Frontal cortex (tissue), 3 donors: ENCODE measurements at regions not wholly inside any gene's neighbourhood (a gene's known extent, or its start where the extent isn't known, plus 50 kb on each side); places are given as distances from the start of the nearest gene placed in this dataset.

ENCODE experiments used
- DNase-seq, 2 donors: peaks; one replicate each; pipeline ENCODE4 v3.0.0; 2012; ENCODE audit warnings: low spot score in 2 of 2
- FAIRE-seq: peaks from 2 replicates; lab custom pipeline; 2012; peaks lifted over from hg19 to GRCh38; lab: Jason Lieb, UNC
- donor health status: control.
- donor health status: control.
- donor health status: control.

DNA sequence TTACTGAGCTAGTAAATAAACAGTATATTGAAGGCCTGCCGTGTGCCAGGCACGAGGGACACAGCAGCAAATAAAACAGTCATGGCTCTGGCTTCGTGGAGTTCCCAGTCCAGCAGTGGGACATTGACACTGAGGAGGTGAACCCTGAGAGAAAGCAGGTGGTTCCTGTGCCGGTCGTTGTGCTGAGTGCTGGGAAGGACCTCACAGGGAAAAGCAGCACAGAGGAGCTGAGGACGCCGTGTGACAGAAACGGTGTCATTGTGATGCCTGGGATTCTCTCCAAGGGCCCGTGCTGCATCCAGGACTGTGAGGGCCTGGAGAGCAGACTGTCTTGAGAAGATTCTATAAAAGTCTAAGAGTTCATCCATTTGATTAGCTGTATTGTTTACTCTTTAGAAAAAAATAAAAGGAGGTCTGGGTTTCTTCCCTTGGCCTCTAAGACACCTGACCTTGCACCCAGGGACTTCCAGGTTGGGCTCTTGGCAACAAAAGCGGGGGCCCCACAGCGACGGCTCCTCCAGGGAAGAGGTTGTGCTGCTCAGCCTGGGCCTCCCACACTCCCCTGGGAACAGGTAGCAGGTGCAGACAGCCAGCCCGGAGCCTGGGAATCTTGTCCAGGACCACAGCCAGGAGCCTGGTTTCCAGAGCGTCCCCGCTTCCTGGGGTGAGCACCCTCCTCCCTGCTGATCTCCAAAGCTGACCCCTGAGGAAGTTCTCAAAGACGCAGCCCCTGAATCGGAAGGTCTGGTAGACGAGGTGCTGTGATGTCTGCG, 251.2 kb upstream of the PMEPA1 start:
- DNase-seq (no peak), FAIRE-seq (no peak)

DNA sequence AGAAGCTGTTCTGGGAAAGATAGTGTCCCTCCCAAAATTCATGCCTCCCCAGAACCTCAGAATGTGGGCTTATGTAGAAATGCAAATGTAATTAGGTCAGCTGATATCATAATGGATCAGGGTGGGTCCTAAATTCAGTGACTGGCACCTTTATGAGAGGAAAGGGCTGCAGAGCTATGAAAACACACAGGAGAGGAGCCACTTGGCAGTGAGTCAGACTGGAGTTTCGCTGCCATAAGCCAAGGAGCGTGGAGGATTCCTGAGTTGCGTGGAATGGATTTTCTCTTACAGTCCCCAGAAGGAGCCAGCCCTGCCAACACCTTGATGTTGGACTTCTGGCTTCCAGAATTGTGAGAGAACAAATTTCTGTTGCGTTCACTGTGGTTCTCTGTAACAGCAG, 249.8 kb upstream of the PMEPA1 start:
- DNase-seq (no peak), FAIRE-seq (no peak)

DNA sequence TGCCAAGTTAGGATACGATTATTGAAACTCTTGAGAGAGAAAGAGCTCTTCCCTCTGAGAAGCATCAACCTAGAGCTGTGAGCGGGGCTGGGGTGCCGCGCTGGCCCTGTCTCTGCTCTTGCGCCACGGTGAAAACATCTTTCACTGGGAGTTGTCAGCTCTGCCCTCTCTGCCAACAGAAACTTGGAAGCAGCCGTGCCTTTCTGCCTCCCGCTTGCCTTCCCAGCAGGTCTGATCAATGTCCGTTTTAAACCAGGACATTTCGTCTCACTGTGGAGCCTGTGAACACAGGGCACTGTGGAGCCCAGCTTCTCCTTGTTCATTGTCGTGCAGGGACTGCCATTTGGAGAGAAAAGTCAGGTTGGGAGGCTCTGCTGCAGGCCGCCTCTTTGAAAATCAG, 249.2 kb upstream of the PMEPA1 start:
- FAIRE-seq (no peak), DNase-seq (no peak)

DNA sequence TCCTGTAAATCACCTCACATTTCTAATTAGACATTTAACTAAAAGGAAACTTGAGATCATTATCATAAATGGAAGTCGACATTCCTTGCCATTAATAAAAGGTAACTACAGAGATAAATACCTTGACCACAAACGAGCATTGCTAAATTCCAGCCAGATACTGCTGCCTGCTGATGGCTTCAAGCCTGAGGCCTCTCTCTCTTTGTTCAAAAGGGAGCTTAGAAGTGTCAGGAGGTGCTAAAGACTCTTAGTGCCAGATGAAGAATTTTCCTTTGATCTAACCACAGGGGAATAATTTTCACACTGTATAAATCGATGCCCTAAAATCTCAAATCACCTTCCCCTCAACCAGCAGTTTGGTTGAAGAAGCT, 248.2 kb upstream of the PMEPA1 start:
- DNase-seq = no peak
- no peak for FAIRE-seq

DNA sequence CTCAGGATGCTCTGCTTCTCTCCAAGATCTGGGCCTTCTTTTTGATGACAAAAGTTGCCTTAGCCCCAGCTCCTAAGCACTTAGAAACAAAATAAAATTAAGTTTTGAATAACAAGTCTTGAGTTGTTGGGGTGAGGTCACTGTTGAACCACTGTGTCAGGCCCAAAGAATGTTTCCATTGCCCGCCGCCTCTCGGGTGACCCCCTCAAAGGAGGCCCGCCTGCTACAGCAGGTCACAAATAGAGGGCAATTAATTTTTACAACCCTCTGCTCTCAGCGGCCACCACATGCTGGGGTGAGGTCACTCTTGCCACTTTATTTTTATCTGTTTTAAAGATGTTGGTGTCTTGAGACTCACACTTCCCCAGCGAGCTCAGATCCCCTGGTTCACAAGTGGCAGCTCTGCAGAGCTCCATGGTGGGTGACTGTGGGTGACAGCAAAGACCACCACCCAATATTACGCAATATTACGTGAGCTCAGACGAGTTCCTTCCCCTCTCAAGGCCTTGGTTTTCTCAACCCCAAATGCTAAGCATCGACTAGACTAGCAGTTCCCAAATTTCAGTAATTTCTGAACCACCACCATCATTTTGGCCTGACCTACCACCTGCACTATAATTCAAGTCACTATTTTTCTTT, 247.7 kb upstream of the PMEPA1 start:
- FAIRE-seq = no peak

DNA sequence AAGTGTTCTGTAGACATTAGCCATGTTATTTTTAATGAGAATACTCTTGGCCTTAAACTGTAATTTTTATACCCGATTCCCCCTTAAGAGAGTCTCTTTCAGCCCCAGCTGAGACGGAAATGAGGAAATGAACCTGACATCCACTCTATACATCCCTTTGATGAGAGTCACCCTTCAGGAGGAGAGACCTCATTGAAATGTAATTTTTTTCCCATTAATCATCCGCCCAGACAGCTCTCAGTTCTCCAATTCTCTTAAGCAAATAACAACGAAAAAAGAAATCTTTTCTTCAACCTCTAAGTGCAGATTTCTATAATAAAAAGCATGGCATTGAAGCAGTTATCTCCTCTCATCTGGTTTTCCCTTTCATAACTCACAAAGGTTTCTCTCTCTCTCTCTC, 243.8 kb upstream of the PMEPA1 start:
- FAIRE-seq (no peak), DNase-seq (no peak)

More for the DNA sequence above, 247.7 kb upstream of the PMEPA1 start:
- DNase-seq = no peak

DNA sequence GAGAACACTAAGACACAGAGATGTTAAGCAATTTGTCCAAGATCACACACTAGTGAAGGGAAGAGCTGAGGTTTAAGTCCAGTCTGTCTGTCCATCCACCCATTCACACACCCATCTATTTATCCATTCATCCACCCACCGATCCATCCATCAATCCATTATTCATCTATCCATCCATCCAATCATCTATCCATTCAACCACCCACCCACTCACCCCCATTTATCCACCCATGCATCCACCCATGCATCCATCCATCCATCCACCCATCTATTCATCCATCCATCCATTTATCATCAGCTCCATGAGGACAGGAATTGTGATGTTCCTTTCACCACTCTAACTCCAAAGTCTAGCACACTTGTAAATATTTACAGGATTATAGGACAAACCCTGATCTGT, 242.3 kb upstream of the PMEPA1 start:
- DNase-seq (no peak), FAIRE-seq (no peak)

DNA sequence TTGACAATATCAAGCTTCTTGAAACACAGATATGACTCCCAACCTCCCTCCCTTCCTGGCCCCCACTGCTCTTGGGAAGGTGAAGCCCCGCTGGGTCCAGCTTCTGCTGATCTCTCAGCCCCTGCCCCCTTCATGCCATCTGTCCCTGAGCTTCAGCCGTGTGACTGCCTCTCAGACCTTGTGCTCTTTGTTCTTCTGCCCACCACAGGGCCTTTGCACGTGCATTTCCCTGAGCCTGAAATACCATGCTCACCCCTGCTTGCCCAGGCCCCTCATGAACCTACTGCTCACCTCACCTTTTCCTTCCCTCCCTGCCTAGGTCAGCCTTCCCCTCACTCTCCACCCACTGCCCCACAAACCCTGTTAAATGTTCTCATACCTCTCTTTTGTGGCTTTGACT, 241.7 kb upstream of the PMEPA1 start:
- FAIRE-seq = no peak
- DNase-seq = no peak

DNA sequence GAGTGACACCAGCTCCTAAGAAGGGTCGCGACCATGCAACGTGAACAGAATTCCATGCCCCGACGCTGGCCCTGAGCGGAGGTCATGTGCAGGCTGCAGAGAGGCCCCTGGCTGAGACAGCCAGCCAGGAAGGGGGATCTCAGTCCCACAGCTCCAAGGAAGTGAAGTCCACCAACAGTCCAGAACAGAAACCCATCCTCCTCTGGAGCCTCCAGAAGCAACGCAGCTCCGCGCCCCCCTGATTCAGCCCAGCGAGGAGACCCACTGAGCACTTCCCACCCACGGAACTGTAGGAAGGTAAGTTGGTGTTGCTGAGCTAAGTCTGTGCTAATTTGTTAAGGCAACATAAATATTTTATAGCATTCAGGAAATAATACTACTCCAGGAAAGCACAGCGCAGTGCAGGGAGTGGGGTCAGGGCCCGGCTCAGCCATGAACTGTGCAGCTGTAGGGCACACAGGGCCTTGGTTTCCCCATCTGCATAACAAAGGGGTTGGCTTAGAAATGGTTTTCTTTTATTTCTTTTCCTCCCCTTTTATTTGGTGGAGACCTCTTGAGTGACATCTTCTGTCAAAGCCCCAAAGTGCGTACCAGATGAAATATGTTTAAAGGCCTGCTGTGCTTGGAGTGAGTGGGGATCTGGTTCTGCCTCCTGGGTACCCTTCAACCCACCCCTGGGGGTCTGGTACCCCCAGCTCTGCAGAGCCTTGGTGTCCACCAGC, 241.1 kb upstream of the PMEPA1 start:
- DNase-seq (no peak), FAIRE-seq (no peak)

DNA sequence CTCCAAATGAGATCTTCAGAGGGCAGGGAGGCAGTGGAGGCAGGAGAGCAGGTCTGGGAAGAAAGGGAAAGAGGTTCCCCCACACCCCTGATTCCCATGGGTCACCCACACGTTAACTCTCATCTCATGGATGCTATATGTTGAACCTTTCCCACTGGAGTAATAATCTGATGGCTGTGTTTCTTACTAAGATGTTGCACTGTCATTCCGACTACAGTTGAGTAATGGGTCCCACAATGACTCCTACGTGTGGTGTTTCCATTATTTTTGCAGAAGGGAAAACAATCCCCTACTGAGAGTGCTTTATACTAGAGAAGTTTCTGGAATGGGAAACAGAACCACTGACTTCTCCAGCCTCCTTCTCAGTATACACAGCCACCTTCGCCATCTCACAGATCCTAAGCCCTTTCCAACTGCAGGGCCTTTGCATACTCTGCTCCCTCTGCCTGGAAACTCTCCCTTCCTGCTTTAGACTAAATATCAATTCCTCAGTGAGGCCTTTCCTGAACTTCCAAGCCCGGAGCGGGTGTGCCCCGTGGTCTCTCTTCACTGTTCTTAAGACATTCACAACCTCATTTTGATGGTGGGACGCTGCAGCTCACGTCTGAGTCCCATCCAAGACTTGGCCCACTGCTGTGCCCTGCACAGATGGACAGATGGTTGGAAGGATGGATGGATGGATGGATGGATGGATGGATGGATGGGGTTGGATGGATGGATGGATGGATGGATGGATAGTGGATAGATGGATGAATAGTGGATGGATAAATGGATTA, 238.6 kb upstream of the PMEPA1 start:
- no peak for DNase-seq
- FAIRE-seq = no peak

DNA sequence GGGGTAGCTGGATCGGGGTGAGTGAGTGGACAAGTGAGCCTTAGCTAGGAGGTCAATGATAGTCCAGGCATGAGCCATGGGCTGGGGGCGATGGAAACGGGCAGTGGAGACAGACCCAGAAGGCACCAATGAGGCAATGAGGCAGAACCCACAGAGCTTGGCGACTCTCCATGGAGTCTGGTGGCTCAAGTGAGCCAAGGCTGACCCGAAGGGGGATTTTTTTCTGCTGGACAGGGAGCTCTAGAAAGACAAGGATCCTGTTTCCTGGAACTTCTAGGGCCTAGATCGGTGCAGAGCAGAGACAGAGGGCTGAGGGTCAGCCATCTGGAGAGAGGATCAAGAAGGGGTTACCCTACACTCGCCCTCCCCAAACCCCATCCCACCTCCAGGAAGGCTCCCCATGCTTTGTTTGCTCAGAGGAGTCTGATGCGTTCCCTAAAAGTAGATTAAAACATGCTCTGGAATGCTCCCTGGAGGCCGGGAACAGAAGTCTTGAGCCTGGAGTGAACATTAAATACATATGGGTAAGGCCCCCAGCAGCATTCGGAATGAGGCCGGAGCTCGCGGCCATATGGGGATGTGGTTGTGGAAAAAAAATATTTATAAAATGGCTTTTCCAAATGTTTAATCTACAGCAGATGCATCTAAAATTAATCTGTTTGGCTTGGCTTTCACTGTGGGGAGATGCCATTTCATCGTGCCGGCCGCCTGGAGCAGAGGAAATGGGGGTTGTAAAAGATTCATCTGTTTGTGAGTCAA, 237.8 kb upstream of the PMEPA1 start:
- no peak for DNase-seq
- FAIRE-seq = no peak

DNA sequence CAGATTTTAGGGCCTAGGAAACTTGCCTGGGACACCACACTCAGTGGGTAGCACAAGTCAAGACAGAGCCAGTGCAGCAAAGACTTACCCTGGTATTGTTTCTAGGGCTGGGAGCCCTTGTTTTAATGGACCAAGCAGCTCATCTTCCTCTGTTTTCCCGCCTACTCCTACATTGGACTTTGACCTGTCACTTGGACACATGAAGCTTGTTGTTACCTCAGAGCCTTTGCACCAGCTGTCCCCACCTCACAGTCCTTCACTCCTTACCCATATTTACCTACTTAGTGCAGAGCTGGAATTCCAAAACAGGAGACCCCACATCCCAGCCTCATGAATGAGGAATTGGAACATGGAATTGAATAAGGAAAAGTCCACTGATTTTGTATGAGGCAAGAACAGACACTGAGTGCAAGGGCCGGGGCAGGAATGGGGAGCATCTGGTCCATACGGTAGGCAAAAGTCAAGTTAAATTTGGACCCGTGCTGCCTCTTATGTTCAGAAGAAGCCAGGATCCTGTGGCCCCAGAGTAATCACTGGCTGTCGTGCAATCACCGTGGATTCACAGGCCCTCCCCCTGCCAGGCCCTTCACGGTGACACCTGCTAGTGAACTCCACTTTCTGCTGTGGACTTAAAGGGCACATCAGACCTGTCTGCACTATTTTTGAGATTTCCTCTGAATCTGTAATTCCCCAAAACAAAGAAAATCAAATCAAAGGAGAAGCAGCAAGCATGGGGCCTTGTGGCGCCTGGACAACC, 236.9 kb upstream of the PMEPA1 start:
- FAIRE-seq (no peak), DNase-seq (no peak)

DNA sequence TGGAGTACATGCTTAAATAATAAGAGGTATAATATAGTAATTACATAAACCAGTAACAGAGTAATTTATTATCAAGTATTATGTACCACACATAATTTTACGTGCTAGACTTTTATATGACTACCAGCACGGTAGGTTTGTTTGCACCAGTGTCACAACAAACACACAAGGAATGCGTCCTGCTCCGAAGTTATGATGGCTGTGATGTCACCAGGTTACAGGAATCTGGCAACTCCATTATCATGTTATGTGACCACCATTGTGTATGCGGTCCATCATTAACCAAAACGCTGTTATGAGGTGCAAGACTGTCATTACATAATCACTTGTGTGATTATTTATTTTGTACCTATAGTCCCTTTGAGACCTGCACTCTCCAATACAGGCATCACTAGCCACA, 235.2 kb upstream of the PMEPA1 start:
- no peak for FAIRE-seq

DNA sequence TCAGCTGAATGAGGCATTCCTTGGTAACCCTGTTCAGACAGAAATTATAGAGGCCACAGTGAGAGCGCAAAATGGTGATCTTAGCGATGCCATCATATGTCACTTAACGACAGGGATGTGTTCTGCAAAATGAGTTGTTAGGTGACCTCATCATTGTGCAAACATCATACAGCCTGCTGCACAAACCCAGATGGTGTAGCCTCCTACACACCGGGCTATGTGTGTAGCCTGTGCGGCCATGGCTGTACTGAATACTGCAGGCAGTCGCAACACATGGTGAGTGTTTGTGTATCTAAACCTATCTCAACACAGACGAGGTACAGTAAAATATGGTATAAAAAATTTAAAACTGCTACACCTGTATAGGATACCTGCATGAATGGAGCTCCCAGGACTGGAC, 234.1 kb upstream of the PMEPA1 start:
- DNase-seq = no peak
- FAIRE-seq = no peak

More for the DNA sequence above, 235.2 kb upstream of the PMEPA1 start:
- DNase-seq = no peak

DNA sequence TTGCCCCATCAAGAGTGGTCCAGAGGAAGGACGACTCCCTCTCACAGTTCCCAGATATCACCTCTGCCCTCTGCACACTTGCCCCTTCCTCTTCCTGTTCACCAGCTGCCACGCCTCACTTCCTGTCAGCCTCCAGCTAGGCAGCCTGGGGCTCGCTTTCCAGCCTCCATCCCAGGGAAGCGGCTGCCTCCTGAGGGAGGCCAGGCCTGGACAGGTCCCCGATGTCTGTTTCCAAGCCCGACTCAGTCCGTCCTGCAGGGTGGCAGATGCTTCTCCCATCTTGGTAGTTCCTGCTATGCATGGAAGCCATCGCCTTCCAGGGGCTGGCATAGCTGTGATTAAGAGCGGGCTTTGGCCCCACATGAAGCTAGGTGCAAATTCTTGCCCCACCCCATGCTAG, 233.5 kb upstream of the PMEPA1 start:
- FAIRE-seq = no peak
- no peak for DNase-seq

DNA sequence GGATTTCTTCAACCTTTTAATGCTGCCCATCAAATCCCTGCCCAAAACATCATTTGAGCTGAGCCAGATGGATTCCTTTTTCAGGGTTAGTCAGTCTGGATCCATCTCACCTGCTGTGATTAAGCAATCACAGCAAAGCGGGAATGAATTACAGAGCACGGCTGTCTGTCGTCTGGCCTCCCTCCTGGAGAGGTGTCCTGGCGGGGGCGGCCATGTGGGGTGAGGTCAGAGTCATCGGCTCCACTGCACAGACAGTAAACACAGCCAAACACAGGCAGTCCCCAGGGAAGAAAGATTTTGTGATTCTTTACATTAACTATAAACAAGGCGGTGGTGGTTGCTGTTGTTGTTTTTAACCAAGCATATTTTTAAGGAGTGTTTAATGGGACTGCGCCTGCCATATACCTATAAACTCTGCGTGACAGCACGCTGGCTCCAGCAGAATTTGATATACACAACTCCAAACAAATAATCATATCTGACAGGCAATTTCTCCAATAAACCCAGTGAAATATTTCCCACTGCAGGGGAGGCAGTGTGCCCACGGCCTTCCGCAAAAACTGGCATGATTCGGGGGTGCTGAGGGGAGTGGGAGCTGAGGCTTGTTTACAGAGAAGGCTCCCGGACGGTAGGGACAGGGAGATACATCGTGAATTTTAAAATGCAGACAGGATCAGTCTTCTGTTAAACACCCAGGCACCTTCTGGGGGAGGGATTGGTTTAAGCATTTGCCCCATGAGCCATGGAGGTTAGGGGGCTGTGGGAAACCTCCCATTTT, 232.0 kb upstream of the PMEPA1 start:
- FAIRE-seq (no peak), DNase-seq (no peak)

DNA sequence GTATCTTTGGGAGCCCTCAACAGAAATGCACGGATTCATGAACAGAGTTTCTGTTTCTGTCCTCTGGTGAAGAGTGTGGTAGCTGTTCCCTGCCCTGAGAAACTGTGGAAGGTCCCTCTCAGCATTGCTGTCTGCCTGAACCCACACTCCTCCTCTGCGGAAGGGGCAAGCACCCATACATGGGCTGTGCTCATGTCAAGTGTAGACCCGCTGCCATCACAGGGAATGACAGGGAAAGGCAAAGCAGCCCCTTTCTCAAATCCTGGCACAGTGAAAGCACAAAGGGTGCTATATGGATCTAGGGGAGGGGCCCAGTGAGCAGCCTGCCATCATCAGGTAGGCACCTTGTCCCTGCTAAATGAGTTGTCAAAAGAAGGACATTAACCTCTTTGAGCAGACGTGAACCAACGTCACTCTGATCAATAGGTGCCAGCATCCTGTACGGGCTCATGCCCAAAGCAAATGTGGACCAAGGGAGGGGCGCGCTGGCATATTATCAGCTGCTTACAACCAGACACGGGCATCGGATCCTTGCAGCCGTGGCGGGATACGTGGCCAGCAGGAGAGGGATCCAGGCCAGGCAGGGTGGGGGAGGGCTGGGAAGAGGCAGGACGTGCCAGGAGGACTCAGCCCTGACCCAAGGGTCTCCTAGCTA, 231.2 kb upstream of the PMEPA1 start:
- FAIRE-seq = no peak
- no peak for DNase-seq

DNA sequence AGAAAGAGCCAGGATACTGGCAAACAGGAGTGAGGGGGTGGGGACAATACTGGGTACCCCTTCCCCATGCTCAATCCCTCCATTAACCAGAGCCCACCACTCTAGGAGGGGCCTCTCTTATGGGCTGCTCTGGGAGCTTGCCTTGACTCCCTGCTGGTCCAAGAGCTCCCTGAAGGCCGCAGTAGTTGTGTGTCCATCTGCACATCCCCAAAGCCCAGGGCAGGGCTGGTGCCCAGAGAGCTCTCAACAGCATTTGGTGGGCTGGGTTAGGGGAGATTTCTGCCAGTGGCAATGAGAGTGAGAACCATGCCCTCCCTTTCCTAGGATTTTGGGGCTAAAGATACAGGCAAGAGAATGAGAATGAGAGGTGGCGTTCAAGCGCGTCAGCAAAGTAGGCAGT, 230.6 kb upstream of the PMEPA1 start:
- DNase-seq (no peak), FAIRE-seq (no peak)
